Liver (tissue), 8 donors: ENCODE measurements at regions not wholly inside any gene's neighbourhood (a gene's known extent, or its start where the extent isn't known, plus 50 kb on each side); places are given as distances from the start of the nearest gene placed in this dataset.

Source experiments
- DNase-seq: peaks from one replicate; pipeline ENCODE4 v3.0.0-alpha.2; 2017; ENCODE audit warnings: low spot score
- H3K27ac ChIP-seq, 2 donors: one replicate each; pipeline ENCODE4 v1.7.0; 2013; ENCODE audit warnings: inconsistent platforms in 2 of 2, low read length in 2 of 2, control low read depth in 1 of 2, low read depth in 1 of 2, mild to moderate bottlenecking in 1 of 2
- H3K27me3 ChIP-seq, 4 donors: one replicate each; pipeline versions ENCODE4 v1.6.1 to v1.7.0; 2013; ENCODE audit warnings: low read length in 3 of 4, inconsistent platforms in 1 of 4, mild to moderate bottlenecking in 1 of 4, moderate library complexity in 1 of 4; ENCODE audit not compliant: control insufficient read depth in 4 of 4, insufficient read depth in 4 of 4
- H3K36me3 ChIP-seq, 4 donors: one replicate each; pipeline versions ENCODE4 v1.6.1 to v1.7.0; 2013; ENCODE audit warnings: low read length in 3 of 4, mild to moderate bottlenecking in 3 of 4, low read depth in 1 of 4, moderate library complexity in 1 of 4; ENCODE audit not compliant: control insufficient read depth in 4 of 4, insufficient read depth in 3 of 4
- H3K4me1 ChIP-seq, 4 donors: one replicate each; pipeline versions ENCODE4 v1.6.1 to v1.7.0; 2013; ENCODE audit warnings: low read length in 3 of 4, mild to moderate bottlenecking in 3 of 4, moderate library complexity in 1 of 4; ENCODE audit not compliant: control insufficient read depth in 4 of 4, insufficient read depth in 4 of 4
- H3K4me3 ChIP-seq, 3 donors: one replicate each; pipeline versions ENCODE4 v1.6.1 to v1.7.0; 2013; ENCODE audit warnings: low read length in 3 of 3, control low read depth in 1 of 3, low read depth in 1 of 3, mild to moderate bottlenecking in 1 of 3
- H3K9ac ChIP-seq, 2 donors: one replicate each; pipeline ENCODE4 v1.7.0; 2013; ENCODE audit warnings: low read length in 2 of 2, mild to moderate bottlenecking in 2 of 2, moderate library complexity in 2 of 2, control low read depth in 1 of 2, low read depth in 1 of 2
- H3K9me3 ChIP-seq, 4 donors: one replicate each; pipeline versions ENCODE4 v1.6.1 to v1.7.0; 2013; ENCODE audit warnings: low read length in 3 of 4; ENCODE audit not compliant: control insufficient read depth in 4 of 4
- CTCF ChIP-seq: fragments of 150-350 bp; IDR thresholded peaks from 2 replicates; pipeline ENCODE4 v1.5.1; 2017; ENCODE audit warnings: improper control_type of control experiment, low read depth, low read length; ENCODE audit not compliant: missing input control
- FOXA1 ChIP-seq: IDR thresholded peaks from 2 replicates; pipeline ENCODE4 v1.6.1; 2016; ENCODE audit warnings: antibody characterized with exemption
- FOXA2 ChIP-seq: IDR thresholded peaks from 2 replicates; pipeline ENCODE4 v1.6.1; 2016; ENCODE audit warnings: antibody characterized with exemption
- GABPA ChIP-seq, 2 donors: IDR thresholded peaks in 1 of 2; conservative IDR thresholded peaks in 1 of 2; 2 replicates each; pipeline ENCODE4 v1.6.1; 2016; ENCODE audit warnings: antibody characterized with exemption in 2 of 2, mild to moderate bottlenecking in 1 of 2, moderate library complexity in 1 of 2
- HNF4G ChIP-seq: IDR thresholded peaks from 2 replicates; pipeline ENCODE4 v1.6.1; 2016; ENCODE audit warnings: antibody characterized with exemption
- JUND ChIP-seq, 2 donors: IDR thresholded peaks; 2 replicates each; pipeline ENCODE4 v1.6.1; 2016; ENCODE audit warnings: antibody characterized with exemption in 2 of 2
- MAX ChIP-seq: IDR thresholded peaks from 2 replicates; pipeline ENCODE4 v1.6.1; 2016; ENCODE audit warnings: antibody characterized with exemption
- NR2F2 ChIP-seq: IDR thresholded peaks from 2 replicates; pipeline ENCODE4 v1.6.1; 2016; ENCODE audit warnings: antibody characterized with exemption
- REST ChIP-seq: IDR thresholded peaks from 2 replicates; pipeline ENCODE4 v1.6.1; 2016; ENCODE audit warnings: antibody characterized with exemption, mild to moderate bottlenecking
- RXRA ChIP-seq, 2 donors: IDR thresholded peaks; 2 replicates each; pipeline ENCODE4 v1.6.1; 2017 to 2018; ENCODE audit warnings: antibody characterized with exemption in 2 of 2, mild to moderate bottlenecking in 1 of 2
- SP1 ChIP-seq: IDR thresholded peaks from 2 replicates; pipeline ENCODE4 v1.6.1; 2018; ENCODE audit warnings: antibody characterized with exemption, mild to moderate bottlenecking
- YY1 ChIP-seq: IDR thresholded peaks from 2 replicates; pipeline ENCODE4 v1.6.1; 2016; ENCODE audit warnings: antibody characterized with exemption, mild to moderate bottlenecking
- ZBTB33 ChIP-seq: IDR thresholded peaks from 2 replicates; pipeline ENCODE4 v1.6.1; 2016; ENCODE audit warnings: antibody characterized with exemption
- WGBS: extraction: QIAGEN DNeasy Blood & Tissue Kit; methylation state at CpG from one replicate; pipeline ENCODE4 v1.1.7; 2013; 5-methylcytosine and 5-hydroxymethylcytosine counted together
- donor health status: healthy.
- donor health status: healthy.
- donor health status: healthy.
- donor health status: healthy.
- donor health status: healthy.

GRCh38 chr22:49302530-49302929 is 525.1 kb downstream of the BRD1 start (continued):
- TF ChIP-seq ZBTB33 (no peak), MAX (no peak), NR2F2 (no peak)

- Histone ChIP-seq H3K36me3 (no peaks in the 10 kb centered on the region), H3K4me1 (peaks cover 3 to 6% (median 4%) of the 10 kb centered on the region in 4 donors), H3K4me3 (no peak overlapping the region), H3K9me3 (no peaks in the 10 kb centered on the region), H3K9ac (no peak overlapping the region), H3K27me3 (peaks cover 0 to 4% (median 0%) of the 10 kb centered on the region in 4 donors), H3K27ac (no peak overlapping the region)
- peak; percentile 10 for DNase-seq
- WGBS: 94% methylated on average over 11 of the region's 11 CpGs
- no peak for TF ChIP-seq HNF4G
- TF ChIP-seq FOXA1: no peak
- no peak for TF ChIP-seq MAX
- no peak for TF ChIP-seq JUND (IDR thresholded peaks at IDR 0.05)
- TF ChIP-seq RXRA (IDR thresholded peaks at IDR 0.05): no peak
- TF ChIP-seq SP1: no peak
- no peak for TF ChIP-seq CTCF
- no peak for TF ChIP-seq NR2F2
Observed at GRCh38 chr22:49302150-49302460, 525.6 kb downstream of the BRD1 start.

GRCh38 chr22:49301398-49302149 is 526.1 kb downstream of the BRD1 start:
- Histone ChIP-seq H3K4me3 (no peak overlapping the region), H3K9ac (no peak overlapping the region), H3K36me3 (no peaks in the 10 kb centered on the region), H3K27ac (no peak overlapping the region), H3K4me1 (peaks cover 3 to 6% (median 4%) of the 10 kb centered on the region in 4 donors), H3K27me3 (peaks cover 0 to 4% (median 0%) of the 10 kb centered on the region in 4 donors), H3K9me3 (no peaks in the 10 kb centered on the region)
- TF ChIP-seq YY1 (no peak), CTCF (no peak), FOXA2 (no peak), NR2F2 (no peak), SP1 (no peak), REST (no peak), ZBTB33 (no peak), MAX (no peak), FOXA1 (no peak), JUND (IDR thresholded peaks at IDR 0.05) (no peak), GABPA (IDR thresholded peaks at IDR 0.05 in 1 of 2, conservative IDR thresholded peaks at IDR 0.05 in 1 of 2) (no peak)
- DNase-seq: peak; percentile 27
- 86% methylated on average over 37 of the region's 37 CpGs for WGBS
